ENCODE measurements at regions not wholly inside any gene's neighbourhood (a gene's known extent, or its start where the extent isn't known, plus 50 kb on each side); places are given as distances from the start of the nearest gene placed in this dataset.

DNA sequence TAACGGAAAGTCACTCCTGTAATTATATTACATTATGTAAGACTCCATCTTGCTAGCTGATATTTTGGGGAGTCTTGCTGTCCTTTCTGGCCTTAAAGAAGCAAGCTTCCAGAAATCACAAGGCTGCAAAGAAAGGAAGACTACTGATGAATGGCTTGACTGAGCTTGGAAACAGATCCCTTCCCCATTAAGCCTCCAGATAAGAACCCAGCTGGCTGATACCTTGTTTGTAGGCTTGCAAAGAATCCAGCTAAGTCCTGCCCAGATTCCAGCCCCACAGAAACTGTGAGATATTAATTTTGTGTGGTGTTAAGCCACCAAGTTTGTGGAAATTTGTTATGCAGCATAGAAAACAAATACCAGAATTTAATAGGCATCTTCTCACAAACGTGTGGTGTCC, 49.9 kb upstream of the TMEM106B start:
- DNase-seq, result no peak
- WGBS, 5 donors, result 20 to 80% (median 59%) methylated on average over 2 of the region's 2 CpGs
- H3K27ac ChIP-seq, result no peak overlapping the region
- TF ChIP-seq, protein P1, sequence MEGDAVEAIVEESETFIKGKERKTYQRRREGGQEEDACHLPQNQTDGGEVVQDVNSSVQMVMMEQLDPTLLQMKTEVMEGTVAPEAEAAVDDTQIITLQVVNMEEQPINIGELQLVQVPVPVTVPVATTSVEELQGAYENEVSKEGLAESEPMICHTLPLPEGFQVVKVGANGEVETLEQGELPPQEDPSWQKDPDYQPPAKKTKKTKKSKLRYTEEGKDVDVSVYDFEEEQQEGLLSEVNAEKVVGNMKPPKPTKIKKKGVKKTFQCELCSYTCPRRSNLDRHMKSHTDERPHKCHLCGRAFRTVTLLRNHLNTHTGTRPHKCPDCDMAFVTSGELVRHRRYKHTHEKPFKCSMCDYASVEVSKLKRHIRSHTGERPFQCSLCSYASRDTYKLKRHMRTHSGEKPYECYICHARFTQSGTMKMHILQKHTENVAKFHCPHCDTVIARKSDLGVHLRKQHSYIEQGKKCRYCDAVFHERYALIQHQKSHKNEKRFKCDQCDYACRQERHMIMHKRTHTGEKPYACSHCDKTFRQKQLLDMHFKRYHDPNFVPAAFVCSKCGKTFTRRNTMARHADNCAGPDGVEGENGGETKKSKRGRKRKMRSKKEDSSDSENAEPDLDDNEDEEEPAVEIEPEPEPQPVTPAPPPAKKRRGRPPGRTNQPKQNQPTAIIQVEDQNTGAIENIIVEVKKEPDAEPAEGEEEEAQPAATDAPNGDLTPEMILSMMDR (IDR thresholded peaks at IDR 0.05), result no peak
- TF ChIP-seq EP300 (IDR thresholded peaks at IDR 0.05) (no peak), POLR2A (IDR thresholded peaks at IDR 0.05) (no peak), POLR2AphosphoS5 (IDR thresholded peaks at IDR 0.05) (no peak)
- peaks cover 0 to 4% (median 0%) of the 10 kb centered on the region in 4 donors for H3K9me3 ChIP-seq
- no peaks in the 10 kb centered on the region for H3K27me3 ChIP-seq
- no peak overlapping the region for H3K4me3 ChIP-seq
- H3K4me1 ChIP-seq, result no peaks in the 10 kb centered on the region
- intact Hi-C loops (cut with DNase I; ENCODE audit: low total_unique reads), result no loop called here
- no peaks in the 10 kb centered on the region for H3K36me3 ChIP-seq

All from stomach (tissue), 8 donors.